ENCODE measurements at regions not wholly inside any gene's neighbourhood (a gene's known extent, or its start where the extent isn't known, plus 50 kb on each side); places are given as distances from the start of the nearest gene placed in this dataset.

GRCh38 chr2:12863937-12864336 is 147.2 kb downstream of the TRIB2 start:
- TF ChIP-seq CTCF (optimal IDR thresholded peaks at IDR 0.05 in 1 of 3, IDR thresholded peaks at IDR 0.05 in 1 of 3, conservative IDR thresholded peaks at IDR 0.05 in 1 of 3; ENCODE audit: extremely low read depth in 1 of 3, insufficient read depth in 2 of 3, low read length in 3 of 3) (no peak), EZH2 (IDR thresholded peaks at IDR 0.05; ENCODE audit: low read length) (no peak)
